NCI-H2081 (cell line): ENCODE measurements at regions not wholly inside any gene's neighbourhood (a gene's known extent, or its start where the extent isn't known, plus 50 kb on each side); places are given as distances from the start of the nearest gene placed in this dataset.

ENCODE experiments used
- DNase-seq, 2 experiments: peaks; one replicate each; lab custom pipeline; 2025; lab: John Stamatoyannopoulos, UW

DNA sequence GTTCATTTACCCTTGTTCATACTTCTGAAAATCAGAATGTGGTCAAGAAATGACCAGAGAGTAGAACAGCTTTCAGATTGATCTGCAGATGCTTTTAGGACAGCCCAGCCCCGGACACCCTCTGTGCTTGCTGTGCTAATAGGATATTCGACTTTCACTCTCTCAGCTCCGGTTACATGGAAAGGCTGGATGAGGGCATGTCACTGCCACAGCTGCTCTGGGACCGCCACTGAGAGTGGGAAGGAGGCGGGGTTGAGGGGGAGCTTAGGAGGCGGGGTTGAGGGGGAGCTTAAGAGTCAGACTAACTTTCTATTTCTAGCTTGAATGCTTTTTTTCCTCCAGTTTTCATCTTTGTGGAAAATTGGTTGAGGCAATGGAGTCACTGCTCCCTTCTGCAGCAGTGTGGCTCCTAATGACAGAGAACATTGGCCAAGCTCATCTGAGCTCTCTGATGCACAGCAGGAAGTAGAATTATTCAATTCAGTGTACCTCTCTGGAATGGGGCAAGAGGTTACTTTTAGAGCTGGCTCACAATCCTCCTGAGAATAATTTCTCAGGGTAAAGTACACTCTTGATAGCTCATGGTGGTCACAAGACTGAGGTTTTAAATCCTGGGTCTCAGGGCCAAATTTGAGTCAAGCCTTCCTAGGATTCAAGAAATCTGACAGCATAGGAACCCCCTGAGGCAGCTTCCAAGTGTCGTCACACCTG is 74.6 kb upstream of the NPAS1 start:
- DNase-seq, result peak in 1 of 2 experiments; percentile 38

DNA sequence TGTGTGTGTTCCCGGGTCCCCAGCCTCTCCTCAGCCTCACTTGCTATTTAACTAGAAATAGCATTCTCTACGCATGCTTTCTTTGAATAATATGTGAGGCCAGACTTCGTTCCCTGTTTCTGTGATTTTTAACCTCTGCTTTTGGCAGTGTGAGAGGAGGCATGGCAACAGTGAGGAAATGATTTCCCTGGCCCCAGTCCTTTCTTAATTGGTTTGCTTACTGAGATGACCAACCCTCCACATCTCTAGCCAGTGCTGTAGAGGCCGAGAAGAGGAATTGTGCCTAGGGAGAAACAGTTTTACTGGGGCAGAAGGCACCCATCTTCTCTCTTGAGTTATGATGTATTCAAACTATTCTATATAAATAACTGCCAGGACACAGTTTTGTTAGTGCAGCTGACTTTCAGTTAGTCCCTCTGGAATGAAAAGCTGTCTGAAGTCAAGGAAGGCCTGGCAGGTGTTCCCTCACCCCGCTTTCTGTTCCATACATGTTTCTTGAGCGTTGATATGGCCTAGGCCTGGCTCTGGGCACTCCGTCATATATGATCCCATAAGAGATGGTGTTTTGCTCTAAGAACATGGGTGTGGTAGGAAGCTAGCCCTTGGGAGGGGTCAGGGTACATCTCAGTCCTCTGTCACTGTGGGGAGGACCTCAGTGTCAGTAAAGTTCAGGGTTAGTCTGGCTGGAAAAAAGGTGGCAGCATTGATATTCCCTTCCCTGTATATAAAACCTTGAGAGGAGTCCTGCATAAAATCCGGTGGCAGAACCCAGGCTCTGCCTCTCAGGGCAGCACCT is 73.7 kb upstream of the NPAS1 start:
- no peak for DNase-seq

DNA sequence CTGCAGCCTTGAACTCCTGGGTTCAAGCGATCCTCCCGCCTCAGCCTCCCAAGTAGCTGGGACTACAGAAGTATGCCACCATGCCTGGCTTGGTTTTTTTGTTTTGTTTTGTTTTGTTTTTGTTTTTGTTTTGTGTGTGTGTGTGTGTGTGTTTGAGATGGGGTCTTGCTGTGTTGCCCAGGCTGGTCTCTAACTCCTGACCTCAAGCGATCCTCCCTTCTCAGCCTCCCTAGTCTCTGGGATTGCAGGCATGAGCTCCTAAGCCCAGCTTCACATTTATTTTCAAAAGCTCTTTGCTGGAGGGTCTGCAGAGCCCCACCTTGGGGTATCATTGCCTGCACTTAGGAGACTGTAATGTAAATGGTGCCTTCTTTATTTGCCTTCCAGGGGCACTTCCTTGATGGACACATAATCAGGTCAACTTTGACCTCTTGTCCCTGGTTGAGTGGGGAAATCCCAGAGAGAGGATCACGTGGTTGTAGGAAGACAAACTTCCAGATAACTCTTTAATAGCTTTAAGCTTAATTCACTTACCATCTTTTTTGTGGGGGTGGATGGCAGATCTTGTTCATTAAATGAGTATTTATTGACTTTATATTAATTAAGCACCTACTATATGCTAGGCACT is 72.9 kb upstream of the NPAS1 start:
- no peak for DNase-seq

GRCh38 chr19:46947866-46948265 is 71.8 kb upstream of the NPAS1 start:
- no peak for DNase-seq

- DNase-seq, result no peak
These were observed 69.0 kb upstream of the NPAS1 start for GRCh38 chr19:46950526-46951170.

DNA sequence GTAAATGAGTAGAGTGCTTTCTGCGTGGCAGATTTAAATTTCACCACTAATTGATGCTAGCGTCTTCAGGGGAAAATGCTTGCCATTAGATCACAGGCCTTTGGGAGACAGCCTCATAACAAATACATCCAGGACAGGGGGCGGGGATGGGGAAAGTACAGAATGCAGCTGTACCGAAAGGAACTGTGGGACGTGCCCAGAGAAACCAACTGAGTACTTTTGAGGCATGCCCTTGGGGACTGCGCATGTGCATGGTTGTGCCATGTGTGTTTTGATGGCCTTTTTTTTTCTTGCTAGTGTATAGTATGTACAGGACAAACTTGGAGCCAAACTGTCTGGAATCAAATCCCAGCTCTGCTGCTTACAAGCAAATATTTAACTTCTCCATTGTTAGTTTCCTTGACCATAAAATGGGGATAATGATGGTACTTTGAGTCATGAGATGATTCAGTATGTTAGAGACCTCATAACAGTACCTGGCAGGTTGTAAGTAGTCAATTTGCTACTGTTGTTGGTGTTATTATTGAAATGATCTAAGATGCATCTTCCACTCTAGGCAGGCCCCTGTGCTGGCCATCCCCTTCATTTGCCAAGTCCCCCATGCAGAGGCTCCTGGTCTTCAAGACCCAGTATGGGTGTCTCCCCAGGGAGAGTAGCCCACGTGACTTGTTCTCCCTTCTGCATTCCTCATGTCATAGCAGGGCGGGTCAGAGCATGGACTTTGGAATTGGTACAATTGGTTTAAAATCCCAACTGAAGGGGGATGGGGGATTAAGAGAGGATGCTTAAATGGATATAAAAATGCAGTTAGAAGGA is 68.3 kb upstream of the NPAS1 start:
- DNase-seq, result peak in 1 of 2 experiments; percentile 10

GRCh38 chr19:46952874-46953273 is 66.8 kb upstream of the NPAS1 start:
- DNase-seq, result no peak

GRCh38 chr19:46953955-46954501 is 65.6 kb upstream of the NPAS1 start:
- no peak for DNase-seq

GRCh38 chr19:46954502-46954992 is 65.1 kb upstream of the NPAS1 start:
- no peak for DNase-seq

DNA sequence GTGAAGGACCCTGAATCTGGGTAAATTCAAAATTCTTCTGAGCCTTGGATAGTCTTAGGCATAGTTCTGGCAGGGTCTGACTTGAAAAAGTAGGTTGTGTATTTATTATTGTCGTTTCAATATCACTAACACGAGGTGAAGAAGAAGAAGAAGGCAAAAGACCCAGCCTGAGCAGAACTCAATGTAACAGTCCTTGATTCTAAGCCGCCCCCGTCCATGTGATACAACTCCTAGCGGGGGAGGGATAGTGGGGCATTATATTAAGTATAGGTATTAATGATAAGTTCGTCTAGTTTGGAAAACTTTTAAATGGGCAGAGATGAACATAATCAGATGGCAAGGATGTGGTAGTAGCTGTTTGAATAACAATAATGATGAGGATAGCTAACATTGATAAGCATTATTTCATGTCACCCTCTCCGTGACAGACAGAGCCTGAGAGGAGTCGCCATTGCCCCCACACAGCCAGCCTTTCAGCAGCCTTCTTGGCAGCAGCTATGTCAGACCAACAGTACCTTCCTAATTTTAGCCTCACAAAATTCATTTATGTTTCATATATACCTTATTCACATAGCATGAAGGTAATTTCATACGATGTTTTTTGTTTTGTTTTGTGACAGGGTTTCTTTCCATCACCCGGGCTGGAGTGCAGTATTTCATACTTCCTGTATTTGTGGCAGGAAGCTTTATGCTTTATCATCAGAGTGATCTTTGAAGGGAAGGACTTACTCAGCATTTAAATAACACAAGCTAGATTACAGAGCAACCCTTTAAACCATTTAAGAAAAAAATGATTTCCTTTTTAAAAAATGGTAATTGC is 64.4 kb upstream of the NPAS1 start:
- DNase-seq, result no peak

- DNase-seq, result no peak
These were observed 63.7 kb upstream of the NPAS1 start for GRCh38 chr19:46955813-46956371.

GRCh38 chr19:46958532-46958931 is 61.1 kb upstream of the NPAS1 start:
- DNase-seq, result no peak

DNA sequence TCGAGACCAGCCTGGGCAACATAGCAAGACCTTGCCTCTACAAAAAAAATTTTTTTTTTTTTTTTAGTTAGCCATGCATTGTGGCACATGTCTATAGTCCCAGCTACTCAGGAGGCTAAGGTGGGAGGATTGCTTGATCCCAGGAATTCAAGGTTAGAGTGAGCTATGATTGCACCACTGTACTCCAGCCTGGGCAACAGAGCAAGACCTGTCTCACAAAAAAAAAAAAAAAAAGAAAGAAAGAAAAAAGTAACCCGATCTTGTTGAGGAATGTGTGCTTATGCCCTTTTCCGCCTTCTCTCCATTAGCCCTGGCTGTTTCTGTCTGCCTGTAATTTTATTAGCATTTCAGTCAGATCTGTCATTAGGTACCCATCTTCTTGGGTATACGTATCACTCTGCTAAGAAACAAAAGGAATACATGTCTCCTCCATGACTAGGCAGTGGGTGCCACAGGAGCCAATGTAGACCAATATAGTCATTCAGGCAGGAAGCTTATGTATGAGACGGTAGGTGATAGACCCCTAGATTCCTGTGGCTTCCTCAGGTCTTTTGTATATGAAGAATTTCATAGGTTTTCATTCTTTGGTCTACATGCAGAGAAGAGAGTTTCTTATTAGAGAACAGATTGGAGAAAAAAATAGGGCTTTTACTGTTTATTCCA is 59.6 kb upstream of the NPAS1 start:
- DNase-seq, result no peak

- no peak for DNase-seq
These were observed 57.5 kb upstream of the NPAS1 start for GRCh38 chr19:46962030-46962570.

- DNase-seq, result no peak
These were observed 56.4 kb upstream of the NPAS1 start for GRCh38 chr19:46963093-46963734.

DNA sequence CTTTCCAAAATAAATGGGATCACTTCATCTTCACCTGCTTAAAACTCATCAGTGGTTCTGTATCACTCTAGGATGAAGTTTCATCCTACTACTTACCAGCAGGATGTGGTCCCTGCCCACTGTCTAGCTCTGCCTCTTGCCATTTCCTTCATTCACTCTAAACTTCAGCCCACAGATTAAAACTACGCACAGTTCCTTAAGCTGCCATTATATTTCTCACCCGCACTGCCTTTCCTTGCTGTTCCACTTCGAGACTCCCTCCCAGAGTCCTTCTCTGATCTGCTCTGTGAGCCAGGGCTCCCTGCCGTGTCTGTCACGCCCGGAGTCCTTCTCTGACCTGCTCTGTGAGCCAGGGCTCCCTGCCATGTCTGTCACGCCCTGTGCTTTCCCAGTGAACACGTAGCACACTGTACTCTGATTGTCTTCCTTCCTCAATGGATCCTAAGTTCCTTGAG is 52.0 kb upstream of the NPAS1 start:
- no peak for DNase-seq
